AG09309 (cell line): ENCODE measurements at regions not wholly inside any gene's neighbourhood (a gene's known extent, or its start where the extent isn't known, plus 50 kb on each side); places are given as distances from the start of the nearest gene placed in this dataset.

Experiments
- DNase-seq: peaks from one replicate; pipeline ENCODE4 v3.0.0-alpha.2; 2010; ENCODE audit warnings: low read depth
- H3K4me3 ChIP-seq: 2 replicates; pipeline ENCODE4 v1.5.1; 2011; ENCODE audit warnings: mild to moderate bottlenecking, low read depth, low read length, moderate library complexity; ENCODE audit not compliant: control insufficient read depth
- TF ChIP-seq, protein P1 (sequence below): IDR thresholded peaks from 2 replicates; pipeline ENCODE4 v1.5.1; 2011; ENCODE audit warnings: mild to moderate bottlenecking, low read depth, low read length, inconsistent platforms; ENCODE audit not compliant: insufficient read depth, control insufficient read depth; ENCODE audit errors: missing control alignments

DNA sequence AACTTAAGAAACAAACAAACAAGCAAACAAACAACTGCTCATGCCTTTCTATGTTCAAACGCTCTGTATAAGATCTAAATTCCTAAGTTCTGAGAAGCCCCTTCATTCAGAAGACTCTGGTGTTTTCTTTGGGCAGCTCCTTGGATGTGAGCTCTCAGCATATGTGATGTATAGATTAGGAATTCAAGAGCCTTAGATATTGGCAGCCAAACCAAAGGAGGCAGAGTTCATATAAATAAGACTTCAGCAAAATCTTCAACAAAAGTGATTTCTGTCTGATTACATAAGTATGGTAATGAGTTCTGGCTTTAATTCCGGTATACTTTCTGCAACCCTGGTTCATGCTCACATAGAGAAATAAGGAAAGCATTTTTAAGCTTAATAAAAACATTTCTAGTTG is 145.6 kb downstream of the DYRK2 start:
- DNase-seq: no peak
- TF ChIP-seq, protein P1, sequence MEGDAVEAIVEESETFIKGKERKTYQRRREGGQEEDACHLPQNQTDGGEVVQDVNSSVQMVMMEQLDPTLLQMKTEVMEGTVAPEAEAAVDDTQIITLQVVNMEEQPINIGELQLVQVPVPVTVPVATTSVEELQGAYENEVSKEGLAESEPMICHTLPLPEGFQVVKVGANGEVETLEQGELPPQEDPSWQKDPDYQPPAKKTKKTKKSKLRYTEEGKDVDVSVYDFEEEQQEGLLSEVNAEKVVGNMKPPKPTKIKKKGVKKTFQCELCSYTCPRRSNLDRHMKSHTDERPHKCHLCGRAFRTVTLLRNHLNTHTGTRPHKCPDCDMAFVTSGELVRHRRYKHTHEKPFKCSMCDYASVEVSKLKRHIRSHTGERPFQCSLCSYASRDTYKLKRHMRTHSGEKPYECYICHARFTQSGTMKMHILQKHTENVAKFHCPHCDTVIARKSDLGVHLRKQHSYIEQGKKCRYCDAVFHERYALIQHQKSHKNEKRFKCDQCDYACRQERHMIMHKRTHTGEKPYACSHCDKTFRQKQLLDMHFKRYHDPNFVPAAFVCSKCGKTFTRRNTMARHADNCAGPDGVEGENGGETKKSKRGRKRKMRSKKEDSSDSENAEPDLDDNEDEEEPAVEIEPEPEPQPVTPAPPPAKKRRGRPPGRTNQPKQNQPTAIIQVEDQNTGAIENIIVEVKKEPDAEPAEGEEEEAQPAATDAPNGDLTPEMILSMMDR: no peak
- H3K4me3 ChIP-seq: no peak overlapping the region

GRCh38 chr12:67795236-67795635 is 146.7 kb downstream of the DYRK2 start:
- TF ChIP-seq, protein P1: no peak
- no peak for DNase-seq
- no peak overlapping the region for H3K4me3 ChIP-seq

DNA sequence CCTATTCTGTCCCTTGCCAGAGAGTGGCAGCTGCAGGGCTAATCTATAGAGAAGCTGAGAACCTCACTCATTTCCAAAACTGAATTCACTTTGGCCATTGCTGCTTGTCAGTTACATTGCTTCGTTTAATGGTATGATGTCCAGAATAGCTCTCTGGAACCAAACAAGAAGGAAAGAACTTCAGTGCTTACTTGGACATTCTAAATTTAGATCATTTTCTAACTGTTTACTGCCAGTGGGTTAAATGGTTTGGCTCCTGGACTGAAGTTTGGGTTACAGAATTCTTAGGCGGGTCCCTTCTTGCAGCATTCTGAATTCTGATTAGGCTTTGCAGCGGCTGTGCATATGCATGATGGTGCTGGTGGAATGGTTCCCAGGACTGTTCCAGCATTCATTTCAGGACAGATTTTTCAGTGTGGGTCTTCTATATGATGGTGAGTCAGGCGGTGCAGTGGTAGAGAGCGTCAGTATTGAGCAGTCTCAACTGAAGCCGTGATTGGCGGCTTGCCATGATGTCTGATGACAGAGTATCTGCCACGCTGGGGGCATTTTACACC is 148.7 kb downstream of the DYRK2 start:
- no peak for DNase-seq
- no peak overlapping the region for H3K4me3 ChIP-seq
- TF ChIP-seq, protein P1: no peak

DNA sequence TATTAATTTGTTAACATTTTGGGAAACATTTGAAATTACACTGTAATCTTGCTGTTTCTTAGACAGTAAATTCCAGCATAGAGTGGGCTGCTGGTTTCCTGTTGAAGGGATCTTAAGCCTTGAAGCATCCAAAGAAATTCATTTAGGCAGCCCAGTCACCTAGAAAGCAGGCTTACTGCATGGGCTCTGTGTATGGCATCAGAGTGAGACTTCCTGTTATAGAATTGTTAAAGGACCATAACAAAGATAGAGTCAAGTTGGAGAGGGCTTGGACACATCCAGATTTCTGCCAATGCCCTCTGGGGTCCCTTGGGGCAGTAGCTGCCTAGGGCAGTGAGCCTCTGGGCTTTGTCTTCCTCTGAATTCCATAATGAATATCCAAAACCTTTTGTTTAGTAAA is 149.2 kb downstream of the DYRK2 start:
- H3K4me3 ChIP-seq: no peak overlapping the region
- TF ChIP-seq, protein P1: no peak
- DNase-seq: no peak

DNA sequence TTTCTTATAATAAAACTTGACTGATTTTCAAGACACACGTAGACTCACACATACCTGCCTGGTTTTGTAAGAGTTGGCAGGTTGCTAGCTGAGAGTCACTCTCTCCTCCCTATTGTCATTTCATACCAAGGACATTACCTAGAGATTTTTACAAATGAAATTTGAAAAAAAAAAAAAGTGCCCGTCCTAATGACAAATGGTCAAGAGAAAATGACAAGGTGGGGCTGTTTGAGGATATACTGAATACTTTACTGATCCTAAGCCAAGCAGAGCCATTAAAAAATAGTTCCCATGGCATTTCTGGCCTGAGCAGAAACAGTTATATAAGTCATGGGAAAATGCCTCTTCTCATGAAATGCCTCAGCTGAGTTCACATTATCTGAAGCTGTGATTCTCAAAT is 150.2 kb downstream of the DYRK2 start:
- DNase-seq: no peak
- H3K4me3 ChIP-seq: no peak overlapping the region
- TF ChIP-seq, protein P1: no peak

DNA sequence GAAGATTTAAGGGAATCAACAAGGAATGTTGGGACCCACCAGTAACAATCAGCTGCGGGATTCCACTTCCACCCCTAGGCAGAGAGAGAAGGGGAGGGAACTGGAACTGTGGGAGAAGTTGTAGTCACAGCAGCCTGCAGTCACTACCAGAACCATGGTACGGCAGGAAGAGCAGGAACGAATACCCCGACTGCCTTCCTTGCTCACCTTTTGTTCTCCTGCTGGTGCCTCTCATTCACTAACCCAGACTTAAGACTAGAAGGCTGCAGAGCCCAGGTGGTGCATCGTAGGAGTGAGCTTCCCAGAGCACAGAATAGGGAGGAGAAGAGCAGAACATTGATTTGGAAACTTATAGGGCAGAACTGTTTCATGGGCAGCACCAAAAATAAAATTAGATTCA is 154.2 kb downstream of the DYRK2 start:
- TF ChIP-seq, protein P1: no peak
- H3K4me3 ChIP-seq: no peak overlapping the region
- DNase-seq: no peak
